ENCODE measurements at regions not wholly inside any gene's neighbourhood (a gene's known extent, or its start where the extent isn't known, plus 50 kb on each side); places are given as distances from the start of the nearest gene placed in this dataset.
"Not testable (repeated sequence)": the region's sequence is repeated elsewhere in the genome, so short reads cannot be mapped to it uniquely, and the experiment has no call there.

DNA sequence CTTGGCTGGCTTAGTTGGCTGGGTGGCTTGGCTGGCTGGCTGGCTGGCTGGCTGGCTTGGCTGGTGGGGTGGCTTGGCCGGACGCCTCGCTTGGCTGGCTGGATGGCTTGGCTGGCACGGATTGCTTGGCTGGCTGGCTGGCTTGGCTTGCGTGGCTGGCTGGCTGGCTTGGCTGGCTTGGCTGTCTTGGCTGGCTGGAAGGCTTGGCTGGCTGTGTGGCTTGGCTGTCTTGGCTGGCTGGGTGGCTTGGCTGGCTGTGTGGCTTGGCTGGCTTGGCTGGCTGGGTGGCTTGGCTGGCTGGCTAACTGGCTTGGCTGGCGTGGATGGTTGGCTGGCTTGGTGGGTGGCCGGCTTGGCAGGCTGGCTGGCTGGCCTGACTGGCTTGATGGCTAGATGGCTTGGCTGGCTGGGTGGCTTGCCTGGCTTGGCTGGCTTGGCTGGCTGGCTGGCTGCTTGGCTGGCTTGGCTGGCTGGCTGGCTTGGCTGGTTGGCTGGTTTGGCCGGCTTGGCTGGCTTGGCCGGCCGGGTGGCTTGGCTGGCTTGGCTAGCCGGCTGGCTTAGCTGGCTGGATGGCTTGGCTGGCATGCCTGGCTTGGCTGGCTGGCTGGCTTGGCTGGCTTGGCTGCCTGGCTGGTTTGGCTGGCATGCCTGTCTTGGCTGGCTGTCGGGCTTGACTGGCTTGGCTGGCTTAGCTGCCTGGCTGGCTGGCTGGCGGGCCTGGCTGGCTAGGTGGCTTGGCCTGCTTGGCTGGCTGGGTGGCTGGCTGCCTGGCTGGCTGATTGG is 2812.7 kb downstream of the RPIA start:
- not testable (repeated sequence) for H3K4me3 Mint-ChIP-seq; H3K36me3 Mint-ChIP-seq (ENCODE audit: low read depth); H3K27ac Mint-ChIP-seq; H3K4me1 Mint-ChIP-seq (ENCODE audit: low read depth); H3K27me3 Mint-ChIP-seq (ENCODE audit: low read depth)
- peaks cover 10% of the 10 kb centered on the region for H3K9me3 Mint-ChIP-seq

DNA sequence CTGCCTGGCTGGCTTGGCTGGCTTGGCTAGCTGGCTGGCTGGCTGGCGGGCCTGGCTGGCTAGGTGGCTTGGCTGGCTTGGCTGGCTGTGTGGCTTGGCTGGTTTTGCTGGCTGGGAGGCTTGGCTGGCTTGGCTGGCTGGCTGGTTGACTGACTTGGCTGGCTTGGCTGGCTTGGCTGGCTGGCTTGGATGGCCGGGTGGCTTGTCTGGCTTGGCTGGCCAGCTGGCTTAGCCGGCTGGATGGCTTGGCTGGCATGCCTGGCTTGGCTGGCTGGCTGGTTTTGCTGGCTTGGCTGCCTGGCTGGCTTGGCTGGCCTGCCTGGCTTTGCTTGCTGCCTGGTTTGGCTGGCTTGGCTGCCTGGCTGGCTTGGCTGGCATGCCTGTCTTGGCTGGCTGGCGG is 2817.3 kb downstream of the RPIA start:
- not testable (repeated sequence) for H3K9me3 Mint-ChIP-seq; H3K4me1 Mint-ChIP-seq (ENCODE audit: low read depth); H3K27ac Mint-ChIP-seq

DNA sequence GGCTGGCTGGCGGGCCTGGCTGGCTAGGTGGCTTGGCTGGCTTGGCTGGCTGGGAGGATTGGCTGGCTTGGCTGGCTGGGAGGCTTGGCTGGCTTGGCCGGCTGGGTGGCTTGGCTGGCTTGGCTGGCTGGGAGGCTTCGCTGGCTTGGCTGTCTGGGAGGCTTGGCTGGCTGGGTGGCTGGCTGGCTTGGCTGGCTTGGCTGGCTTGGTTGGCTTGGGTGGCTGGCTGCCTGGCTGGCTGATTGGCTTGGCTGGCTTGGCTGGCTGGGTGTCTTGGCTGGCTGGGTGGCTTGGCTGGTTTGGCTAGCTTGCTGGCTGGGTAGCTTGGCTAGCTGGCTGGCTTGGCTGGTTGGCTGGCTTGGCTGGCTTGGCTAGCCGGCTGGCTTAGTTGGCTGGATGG is 2817.8 kb downstream of the RPIA start:
- not testable (repeated sequence) for H3K4me1 Mint-ChIP-seq (ENCODE audit: low read depth); H3K36me3 Mint-ChIP-seq (ENCODE audit: low read depth); H3K9me3 Mint-ChIP-seq; H3K27ac Mint-ChIP-seq; H3K4me3 Mint-ChIP-seq; H3K27me3 Mint-ChIP-seq (ENCODE audit: low read depth)

More for the DNA sequence above, 2817.3 kb downstream of the RPIA start:
- H3K36me3 Mint-ChIP-seq (ENCODE audit: low read depth); H3K27me3 Mint-ChIP-seq (ENCODE audit: low read depth); H3K4me3 Mint-ChIP-seq: not testable (repeated sequence)

DNA sequence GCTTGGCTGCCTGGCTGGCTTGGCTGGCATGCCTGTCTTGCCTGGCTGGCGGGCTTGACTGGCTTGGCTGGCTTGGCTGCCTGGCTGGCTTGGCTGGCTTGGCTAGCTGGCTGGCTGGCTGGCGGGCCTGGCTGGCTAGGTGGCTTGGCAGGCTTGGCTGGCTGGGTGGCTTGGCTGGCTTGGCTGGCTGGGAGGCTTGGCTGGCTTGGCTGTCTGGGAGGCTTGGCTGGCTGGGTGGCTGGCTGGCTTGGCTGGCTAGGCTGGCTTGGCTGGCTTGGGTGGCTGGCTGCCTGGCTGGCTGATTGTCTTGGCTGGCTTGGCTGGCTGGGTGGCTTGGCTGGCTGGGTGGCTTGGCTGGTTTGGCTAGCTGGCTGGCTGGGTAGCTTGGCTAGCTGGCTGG is 2819.7 kb downstream of the RPIA start:
- H3K27me3 Mint-ChIP-seq (ENCODE audit: low read depth); H3K9me3 Mint-ChIP-seq; H3K4me3 Mint-ChIP-seq; H3K36me3 Mint-ChIP-seq (ENCODE audit: low read depth); H3K27ac Mint-ChIP-seq; H3K4me1 Mint-ChIP-seq (ENCODE audit: low read depth): not testable (repeated sequence)

DNA sequence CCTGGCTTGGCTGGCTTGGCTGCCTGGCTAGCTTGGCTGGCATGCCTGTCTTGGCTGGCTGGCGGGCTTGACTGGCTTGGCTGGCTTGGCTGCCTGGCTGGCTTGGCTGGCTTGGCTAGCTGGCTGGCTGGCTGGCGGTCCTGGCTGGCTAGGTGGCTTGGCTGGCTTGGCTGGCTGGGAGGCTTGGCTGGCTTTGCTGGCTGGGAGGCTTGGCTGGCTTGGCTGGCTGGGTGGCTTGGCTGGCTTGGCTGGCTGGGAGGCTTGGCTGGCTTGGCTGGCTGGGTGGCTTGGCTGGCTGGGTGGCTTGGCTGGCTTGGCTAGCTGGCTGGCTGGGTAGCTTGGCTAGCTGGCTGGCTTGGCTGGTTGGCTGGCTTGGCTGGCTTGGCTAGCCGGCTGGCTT is 2824.5 kb downstream of the RPIA start:
- not testable (repeated sequence) for H3K4me1 Mint-ChIP-seq (ENCODE audit: low read depth); H3K27ac Mint-ChIP-seq; H3K27me3 Mint-ChIP-seq (ENCODE audit: low read depth); H3K9me3 Mint-ChIP-seq; H3K4me3 Mint-ChIP-seq; H3K36me3 Mint-ChIP-seq (ENCODE audit: low read depth)

DNA sequence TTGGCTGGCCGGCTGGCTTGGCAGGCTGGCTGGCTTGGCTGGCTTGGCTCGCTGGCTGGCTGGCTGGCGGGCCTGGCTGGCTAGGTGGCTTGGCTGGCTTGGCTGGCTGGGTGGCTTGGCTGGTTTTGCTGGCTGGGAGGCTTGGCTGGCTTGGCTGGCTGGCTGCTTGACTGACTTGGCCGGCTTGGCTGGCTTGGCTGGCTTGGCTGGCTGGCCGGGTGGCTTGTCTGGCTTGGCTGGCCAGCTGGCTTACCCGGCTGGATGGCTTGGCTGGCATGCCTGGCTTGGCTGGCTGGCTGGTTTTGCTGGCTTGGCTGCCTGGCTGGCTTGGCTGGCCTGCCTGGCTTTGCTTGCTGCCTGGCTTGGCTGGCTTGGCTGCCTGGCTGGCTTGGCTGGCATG is 2825.2 kb downstream of the RPIA start:
- not testable (repeated sequence) for H3K36me3 Mint-ChIP-seq (ENCODE audit: low read depth); H3K4me1 Mint-ChIP-seq (ENCODE audit: low read depth); H3K4me3 Mint-ChIP-seq; H3K27ac Mint-ChIP-seq; H3K9me3 Mint-ChIP-seq; H3K27me3 Mint-ChIP-seq (ENCODE audit: low read depth)

DNA sequence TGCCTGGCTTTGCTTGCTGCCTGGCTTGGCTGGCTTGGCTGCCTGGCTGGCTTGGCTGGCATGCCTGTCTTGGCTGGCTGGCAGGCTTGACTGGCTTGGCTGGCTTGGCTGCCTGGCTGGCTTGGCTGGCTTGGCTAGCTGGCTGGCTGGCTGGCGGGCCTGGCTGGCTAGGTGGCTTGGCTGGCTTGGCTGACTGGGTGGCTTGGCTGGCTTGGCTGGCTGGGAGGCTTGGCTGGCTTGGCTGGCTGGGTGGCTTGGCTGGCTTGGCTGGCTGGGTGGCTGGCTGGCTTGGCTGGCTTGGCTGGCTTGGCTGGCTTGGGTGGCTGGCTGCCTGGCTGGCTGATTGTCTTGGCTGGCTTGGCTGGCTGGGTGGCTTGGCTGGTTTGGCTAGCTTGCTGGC is 2826.4 kb downstream of the RPIA start:
- not testable (repeated sequence) for H3K9me3 Mint-ChIP-seq; H3K4me3 Mint-ChIP-seq; H3K27ac Mint-ChIP-seq; H3K36me3 Mint-ChIP-seq (ENCODE audit: low read depth); H3K4me1 Mint-ChIP-seq (ENCODE audit: low read depth); H3K27me3 Mint-ChIP-seq (ENCODE audit: low read depth)

DNA sequence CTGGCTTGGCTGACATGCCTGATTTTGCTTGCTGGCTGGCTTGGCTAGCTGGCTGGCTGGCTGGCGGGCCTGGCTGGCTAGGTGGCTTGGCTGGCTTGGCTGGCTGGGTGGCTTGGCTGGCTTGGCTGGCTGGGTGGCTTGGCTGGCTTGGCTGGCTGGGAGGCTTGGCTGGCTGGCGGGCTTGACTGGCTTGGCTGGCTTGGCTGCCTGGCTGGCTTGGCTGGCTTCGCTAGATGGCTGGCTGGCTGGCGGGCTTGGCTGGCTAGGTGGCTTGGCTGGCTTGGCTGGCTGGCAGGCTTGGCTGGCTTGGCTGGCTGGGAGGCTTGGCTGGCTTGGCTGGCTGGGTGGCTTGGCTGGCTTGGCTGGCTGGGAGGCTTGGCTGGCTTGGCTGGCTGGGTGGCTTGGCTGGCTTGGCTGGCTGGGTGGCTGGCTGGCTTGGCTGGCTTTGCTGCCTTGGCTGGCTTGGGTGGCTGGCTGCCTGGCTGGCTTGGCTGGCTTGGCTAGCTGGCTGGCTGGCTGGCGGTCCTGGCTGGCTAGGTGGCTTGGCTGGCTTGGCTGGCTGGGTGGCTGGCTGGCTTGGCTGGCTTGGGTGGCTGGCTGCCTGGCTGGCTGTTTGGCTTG is 2827.0 kb downstream of the RPIA start:
- H3K4me3 Mint-ChIP-seq; H3K27ac Mint-ChIP-seq; H3K36me3 Mint-ChIP-seq (ENCODE audit: low read depth); H3K4me1 Mint-ChIP-seq (ENCODE audit: low read depth); H3K9me3 Mint-ChIP-seq; H3K27me3 Mint-ChIP-seq (ENCODE audit: low read depth): not testable (repeated sequence)

DNA sequence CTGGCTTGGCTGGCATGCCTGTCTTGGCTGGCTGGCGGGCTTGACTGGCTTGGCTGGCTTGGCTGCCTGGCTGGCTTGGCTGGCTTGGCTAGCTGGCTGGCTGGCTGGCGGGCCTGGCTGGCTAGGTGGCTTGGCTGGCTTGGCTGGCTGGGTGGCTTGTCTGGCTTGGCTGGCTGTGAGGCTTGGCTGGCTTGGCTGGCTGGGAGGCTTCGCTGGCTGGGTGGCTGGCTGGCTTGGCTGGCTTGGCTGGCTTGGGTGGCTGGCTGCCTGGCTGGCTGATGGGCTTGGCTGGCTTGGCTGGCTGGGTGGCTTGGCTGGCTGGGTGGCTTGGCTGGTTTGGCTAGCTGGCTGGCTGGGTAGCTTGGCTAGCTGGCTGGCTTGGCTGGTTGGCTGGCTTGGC is 2827.9 kb downstream of the RPIA start:
- not testable (repeated sequence) for H3K4me1 Mint-ChIP-seq (ENCODE audit: low read depth); H3K27ac Mint-ChIP-seq; H3K4me3 Mint-ChIP-seq; H3K9me3 Mint-ChIP-seq; H3K36me3 Mint-ChIP-seq (ENCODE audit: low read depth); H3K27me3 Mint-ChIP-seq (ENCODE audit: low read depth)

DNA sequence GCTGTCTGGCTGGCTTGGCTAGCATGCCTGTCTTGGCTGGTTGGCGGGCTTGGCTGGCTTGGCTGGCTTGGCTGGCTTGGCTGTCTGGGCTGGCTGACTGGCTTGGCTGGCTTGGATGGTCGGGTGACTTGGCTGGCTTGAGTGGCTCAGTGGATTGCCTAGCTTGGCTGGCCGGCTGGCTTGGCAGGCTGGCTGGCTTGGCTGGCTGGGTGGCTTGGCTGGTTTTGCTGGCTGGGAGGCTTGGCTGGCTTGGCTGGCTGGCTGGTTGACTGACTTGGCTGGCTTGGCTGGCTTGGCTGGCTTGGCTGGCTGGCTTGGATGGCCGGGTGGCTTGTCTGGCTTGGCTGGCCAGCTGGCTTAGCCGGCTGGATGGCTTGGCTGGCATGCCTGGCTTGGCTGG is 2828.4 kb downstream of the RPIA start:
- H3K36me3 Mint-ChIP-seq (ENCODE audit: low read depth); H3K4me3 Mint-ChIP-seq; H3K9me3 Mint-ChIP-seq; H3K4me1 Mint-ChIP-seq (ENCODE audit: low read depth); H3K27me3 Mint-ChIP-seq (ENCODE audit: low read depth); H3K27ac Mint-ChIP-seq: not testable (repeated sequence)

DNA sequence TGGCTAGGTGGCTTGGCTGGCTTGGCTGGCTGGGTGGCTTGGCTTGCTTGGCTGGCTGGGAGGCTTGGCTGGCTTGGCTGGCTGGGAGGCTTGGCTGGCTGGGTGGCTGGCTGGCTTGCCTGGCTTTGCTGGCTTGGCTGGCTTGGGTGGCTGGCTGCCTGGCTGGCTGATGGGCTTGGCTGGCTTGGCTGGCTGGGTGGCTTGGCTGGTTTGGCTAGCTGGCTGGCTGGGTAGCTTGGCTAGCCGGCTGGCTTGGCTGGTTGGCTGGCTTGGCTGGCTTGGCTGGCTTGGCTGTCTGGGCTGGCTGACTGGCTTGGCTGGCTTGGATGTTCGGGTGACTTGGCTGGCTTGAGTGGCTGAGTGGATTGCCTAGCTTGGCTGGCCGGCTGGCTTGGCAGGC is 2829.1 kb downstream of the RPIA start:
- H3K27ac Mint-ChIP-seq; H3K4me1 Mint-ChIP-seq (ENCODE audit: low read depth); H3K4me3 Mint-ChIP-seq: not testable (repeated sequence)

DNA sequence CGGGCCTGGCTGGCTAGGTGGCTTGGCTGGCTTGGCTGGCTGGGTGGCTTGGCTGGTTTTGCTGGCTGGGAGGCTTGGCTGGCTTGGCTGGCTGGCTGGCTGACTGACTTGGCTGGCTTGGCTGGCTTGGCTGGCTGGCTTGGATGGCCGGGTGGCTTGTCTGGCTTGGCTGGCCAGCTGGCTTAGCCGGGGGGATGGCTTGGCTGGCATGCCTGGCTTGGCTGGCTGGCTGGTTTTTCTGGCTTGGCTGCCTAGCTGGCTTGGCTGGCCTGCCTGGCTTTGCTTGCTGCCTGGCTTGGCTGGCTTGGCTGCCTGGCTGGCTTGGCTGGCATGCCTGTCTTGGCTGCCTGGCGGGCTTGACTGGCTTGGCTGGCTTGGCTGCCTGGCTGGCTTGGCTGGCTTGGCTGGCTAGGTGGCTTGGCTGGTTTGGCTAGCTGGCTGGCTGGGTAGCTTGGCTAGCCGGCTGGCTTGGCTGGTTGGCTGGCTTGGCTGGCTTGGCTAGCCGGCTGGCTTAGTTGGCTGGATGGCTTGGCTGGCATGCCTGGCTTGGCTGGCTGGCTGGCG is 2829.6 kb downstream of the RPIA start:
- not testable (repeated sequence) for H3K9me3 Mint-ChIP-seq; H3K27me3 Mint-ChIP-seq (ENCODE audit: low read depth); H3K4me3 Mint-ChIP-seq; H3K4me1 Mint-ChIP-seq (ENCODE audit: low read depth); H3K36me3 Mint-ChIP-seq (ENCODE audit: low read depth); H3K27ac Mint-ChIP-seq

More for the DNA sequence above, 2829.1 kb downstream of the RPIA start:
- H3K27me3 Mint-ChIP-seq (ENCODE audit: low read depth); H3K9me3 Mint-ChIP-seq; H3K36me3 Mint-ChIP-seq (ENCODE audit: low read depth): not testable (repeated sequence)

DNA sequence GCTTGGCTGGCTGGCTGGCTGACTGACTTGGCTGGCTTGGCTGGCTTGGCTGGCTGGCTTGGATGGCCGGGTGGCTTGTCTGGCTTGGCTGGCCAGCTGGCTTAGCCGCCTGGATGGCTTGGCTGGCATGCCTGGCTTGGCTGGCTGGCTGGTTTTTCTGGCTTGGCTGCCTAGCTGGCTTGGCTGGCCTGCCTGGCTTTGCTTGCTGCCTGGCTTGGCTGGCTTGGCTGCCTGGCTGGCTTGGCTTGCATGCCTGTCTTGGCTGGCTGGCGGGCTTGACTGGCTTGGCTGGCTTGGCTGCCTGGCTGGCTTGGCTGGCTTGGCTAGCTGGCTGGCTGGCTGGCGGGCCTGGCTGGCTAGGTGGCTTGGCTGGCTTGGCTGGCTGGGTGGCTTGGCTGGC is 2830.5 kb downstream of the RPIA start:
- not testable (repeated sequence) for H3K4me3 Mint-ChIP-seq; H3K36me3 Mint-ChIP-seq (ENCODE audit: low read depth); H3K4me1 Mint-ChIP-seq (ENCODE audit: low read depth); H3K27ac Mint-ChIP-seq; H3K9me3 Mint-ChIP-seq; H3K27me3 Mint-ChIP-seq (ENCODE audit: low read depth)

DNA sequence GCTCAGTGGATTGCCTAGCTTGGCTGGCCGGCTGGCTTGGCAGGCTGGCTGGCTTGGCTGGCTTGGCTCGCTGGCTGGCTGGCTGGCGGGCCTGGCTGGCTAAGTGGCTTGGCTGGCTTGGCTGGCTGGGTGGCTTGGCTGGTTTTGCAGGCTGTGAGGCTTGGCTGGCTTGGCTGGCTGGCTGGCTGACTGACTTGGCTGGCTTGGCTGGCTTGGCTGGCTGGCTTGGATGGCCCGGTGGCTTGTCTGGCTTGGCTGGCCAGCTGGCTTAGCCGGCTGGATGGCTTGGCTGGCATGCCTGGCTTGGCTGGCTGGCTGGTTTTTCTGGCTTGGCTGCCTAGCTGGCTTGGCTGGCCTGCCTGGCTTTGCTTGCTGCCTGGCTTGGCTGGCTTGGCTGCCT is 2831.4 kb downstream of the RPIA start:
- H3K4me1 Mint-ChIP-seq (ENCODE audit: low read depth); H3K9me3 Mint-ChIP-seq; H3K36me3 Mint-ChIP-seq (ENCODE audit: low read depth); H3K4me3 Mint-ChIP-seq; H3K27ac Mint-ChIP-seq; H3K27me3 Mint-ChIP-seq (ENCODE audit: low read depth): not testable (repeated sequence)

DNA sequence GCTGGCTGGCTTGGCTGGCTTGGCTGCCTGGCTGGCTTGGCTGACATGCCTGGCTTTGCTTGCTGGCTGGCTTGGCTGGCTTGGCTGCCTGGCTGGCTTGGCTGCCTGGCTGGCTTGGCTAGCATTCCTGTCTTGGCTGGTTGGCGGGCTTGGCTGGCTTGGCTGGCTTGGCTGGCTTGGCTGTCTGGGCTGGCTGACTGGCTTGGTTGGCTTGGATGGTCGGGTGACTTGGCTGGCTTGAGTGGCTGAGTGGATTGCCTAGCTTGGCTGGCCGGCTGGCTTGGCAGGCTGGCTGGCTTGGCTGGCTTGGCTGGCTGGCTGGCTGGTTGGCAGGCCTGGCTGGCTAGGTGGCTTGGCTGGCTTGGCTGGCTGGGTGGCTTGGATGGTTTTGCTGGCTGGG is 2832.3 kb downstream of the RPIA start:
- H3K27ac Mint-ChIP-seq; H3K9me3 Mint-ChIP-seq; H3K4me1 Mint-ChIP-seq (ENCODE audit: low read depth); H3K4me3 Mint-ChIP-seq; H3K36me3 Mint-ChIP-seq (ENCODE audit: low read depth); H3K27me3 Mint-ChIP-seq (ENCODE audit: low read depth): not testable (repeated sequence)

DNA sequence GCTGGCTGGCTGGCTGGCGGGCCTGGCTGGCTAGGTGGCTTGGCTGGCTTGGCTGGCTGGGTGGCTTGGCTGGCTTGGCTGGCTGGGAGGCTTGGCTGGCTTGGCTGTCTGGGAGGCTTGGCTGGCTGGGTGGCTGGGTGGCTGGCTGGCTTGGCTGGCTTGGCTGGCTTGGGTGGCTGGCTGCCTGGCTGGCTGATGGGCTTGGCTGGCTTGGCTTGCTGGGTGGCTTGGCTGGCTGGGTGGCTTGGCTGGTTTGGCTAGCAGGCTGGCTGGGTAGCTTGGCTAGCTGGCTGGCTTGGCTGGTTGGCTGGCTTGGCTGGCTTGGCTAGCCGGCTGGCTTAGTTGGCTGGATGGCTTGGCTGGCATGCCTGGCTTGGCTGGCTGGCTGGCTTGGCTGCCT is 2834.1 kb downstream of the RPIA start:
- not testable (repeated sequence) for H3K36me3 Mint-ChIP-seq (ENCODE audit: low read depth); H3K27me3 Mint-ChIP-seq (ENCODE audit: low read depth); H3K4me1 Mint-ChIP-seq (ENCODE audit: low read depth); H3K27ac Mint-ChIP-seq; H3K4me3 Mint-ChIP-seq; H3K9me3 Mint-ChIP-seq
